Epithelial cell of prostate (primary cell): ENCODE measurements at regions not wholly inside any gene's neighbourhood (a gene's known extent, or its start where the extent isn't known, plus 50 kb on each side); places are given as distances from the start of the nearest gene placed in this dataset.

Source experiments
- DNase-seq: peaks from one replicate; pipeline ENCODE4 v3.0.0-alpha.2; 2011; ENCODE audit warnings: low read depth, low spot score
- H3K27ac ChIP-seq: fragments of 450-650 bp; 2 replicates; pipeline ENCODE4 v1.5.1; 2017; ENCODE audit warnings: mild to moderate bottlenecking

DNA sequence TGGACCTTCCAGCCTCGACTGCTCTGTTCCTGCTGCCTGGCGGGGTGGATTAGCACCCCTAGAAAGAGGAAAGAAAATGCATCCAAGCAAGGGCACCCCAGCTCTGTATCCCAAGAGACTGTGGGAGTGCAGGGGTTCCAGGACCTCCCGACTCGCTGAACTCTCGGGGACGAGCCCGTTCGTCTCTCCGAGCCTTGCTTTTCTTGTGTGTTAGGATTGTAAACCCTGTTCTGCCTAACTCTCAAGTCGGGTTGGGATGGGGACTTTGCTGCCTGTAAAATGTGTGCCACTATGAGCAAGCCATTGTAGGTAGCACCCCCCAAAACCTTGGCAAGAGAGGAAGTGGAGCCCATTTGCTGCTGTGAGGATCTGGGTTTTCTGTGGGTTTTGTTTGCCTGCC, 73.2 kb upstream of the VRK1 start:
- no peak for DNase-seq
- H3K27ac ChIP-seq, result no peak overlapping the region

GRCh38 chr14:96725232-96725631, 72.0 kb upstream of the VRK1 start:
- no peak for DNase-seq
- H3K27ac ChIP-seq, result no peak overlapping the region

DNA sequence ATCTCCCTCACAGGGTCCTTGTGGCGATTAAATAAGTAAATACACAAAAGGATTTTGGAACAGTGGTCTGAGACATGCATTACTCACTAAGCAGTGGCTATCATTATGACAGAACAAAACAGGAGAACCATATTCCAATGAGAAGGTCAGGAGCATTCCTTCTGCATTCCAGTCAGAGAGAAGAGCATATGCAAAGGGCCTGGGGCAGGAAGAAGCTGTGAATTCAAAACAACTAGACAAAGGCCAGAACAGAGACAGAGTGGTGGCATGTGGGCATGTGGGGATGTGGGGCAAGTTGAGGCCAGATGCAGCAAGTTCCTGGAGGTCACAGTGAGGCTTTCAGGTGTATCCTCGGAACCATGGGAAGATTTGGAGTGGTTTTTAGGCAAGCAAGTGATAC, 70.1 kb upstream of the VRK1 start:
- no peak overlapping the region for H3K27ac ChIP-seq
- no peak for DNase-seq

GRCh38 chr14:96727491-96727890, 69.7 kb upstream of the VRK1 start:
- DNase-seq, result no peak
- no peak overlapping the region for H3K27ac ChIP-seq

DNA sequence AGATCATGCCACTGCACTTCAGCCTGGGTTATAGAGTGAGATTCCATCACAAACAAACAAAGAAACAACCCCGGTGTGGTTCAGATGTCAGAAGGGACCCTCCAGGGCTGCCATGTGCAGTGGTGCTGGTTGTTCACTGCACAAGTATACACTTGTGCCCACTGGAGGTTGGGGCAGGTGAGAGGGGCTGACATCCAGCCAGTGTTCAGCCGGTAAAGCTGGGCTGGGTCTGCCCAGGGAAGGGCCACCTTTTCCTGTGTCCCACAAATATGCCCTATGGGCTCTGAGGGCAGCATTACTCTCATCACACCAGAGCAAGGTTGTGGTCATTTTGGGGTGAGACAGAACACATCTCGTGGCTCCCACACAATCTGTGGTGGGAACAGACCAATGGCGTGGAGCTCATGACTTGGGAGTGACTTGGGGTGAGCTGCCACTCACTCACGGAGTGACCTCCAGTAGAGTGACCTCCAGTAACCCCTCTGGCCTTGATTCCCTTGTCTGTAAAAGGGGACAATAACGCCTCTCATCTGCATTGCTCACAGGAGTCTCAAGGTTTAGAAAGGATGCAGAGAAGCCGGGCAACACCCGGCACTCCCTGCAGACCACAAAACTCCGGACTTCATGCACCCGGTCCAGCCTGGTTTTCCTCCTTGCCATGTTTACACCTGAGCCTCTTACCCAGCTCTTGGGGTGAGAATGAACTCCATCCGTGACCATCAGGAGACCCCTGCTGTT, 69.0 kb upstream of the VRK1 start:
- no peak for DNase-seq
- no peak overlapping the region for H3K27ac ChIP-seq

GRCh38 chr14:96729889-96730288, 67.3 kb upstream of the VRK1 start:
- DNase-seq, result no peak
- H3K27ac ChIP-seq, result no peak overlapping the region

DNA sequence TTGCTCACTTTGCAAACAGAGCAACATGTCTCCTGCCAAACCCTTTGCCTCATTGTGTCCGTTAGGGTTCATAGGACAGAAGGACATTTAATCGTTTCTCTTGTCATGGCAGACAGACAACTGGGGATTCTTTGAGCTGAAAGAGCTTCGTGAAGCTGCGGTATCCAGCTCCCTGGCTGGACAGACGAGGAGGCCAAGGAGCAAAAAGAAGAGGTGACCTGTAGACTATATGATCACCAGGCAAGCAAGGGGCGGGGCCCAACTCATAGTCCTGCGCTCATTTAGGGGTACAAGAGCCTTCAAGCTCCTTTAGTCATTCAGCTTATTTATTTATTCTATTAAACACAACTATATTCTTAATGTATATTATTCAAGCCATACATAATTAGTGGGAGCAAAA, 66.8 kb upstream of the VRK1 start:
- DNase-seq, result no peak
- H3K27ac ChIP-seq, result no peak overlapping the region

- no peak overlapping the region for H3K27ac ChIP-seq
- DNase-seq, result no peak
Measured at GRCh38 chr14:96734076-96734622, 63.0 kb upstream of the VRK1 start.

DNA sequence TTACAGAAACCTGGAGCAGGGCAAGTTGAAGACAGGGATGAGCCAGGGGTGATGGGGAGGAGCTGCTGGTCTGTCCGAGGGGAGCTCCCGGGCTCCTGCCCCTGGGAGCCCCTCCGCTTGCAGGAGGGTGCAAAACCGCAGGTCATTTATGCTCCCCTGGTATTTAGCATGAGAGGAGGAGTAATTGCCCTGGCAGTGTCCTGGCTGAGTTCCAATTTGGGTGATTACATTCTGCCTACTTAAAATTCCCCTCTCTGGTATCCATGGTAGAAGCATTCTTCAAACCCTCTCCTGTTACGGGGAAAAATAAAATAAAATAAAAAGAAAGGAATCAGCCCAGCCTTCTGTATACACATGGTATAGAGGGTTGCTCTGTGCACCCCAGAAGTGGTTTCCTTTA, 61.7 kb upstream of the VRK1 start:
- DNase-seq, result no peak
- H3K27ac ChIP-seq, result no peak overlapping the region

GRCh38 chr14:96736439-96736838, 60.7 kb upstream of the VRK1 start:
- no peak for DNase-seq

GRCh38 chr14:96737881-96738280, 59.3 kb upstream of the VRK1 start:
- H3K27ac ChIP-seq, result no peak overlapping the region
- DNase-seq, result no peak

More at GRCh38 chr14:96736439-96736838, 60.7 kb upstream of the VRK1 start:
- H3K27ac ChIP-seq, result no peak overlapping the region

GRCh38 chr14:96739200-96739910, 57.8 kb upstream of the VRK1 start:
- no peak overlapping the region for H3K27ac ChIP-seq
- no peak for DNase-seq

DNA sequence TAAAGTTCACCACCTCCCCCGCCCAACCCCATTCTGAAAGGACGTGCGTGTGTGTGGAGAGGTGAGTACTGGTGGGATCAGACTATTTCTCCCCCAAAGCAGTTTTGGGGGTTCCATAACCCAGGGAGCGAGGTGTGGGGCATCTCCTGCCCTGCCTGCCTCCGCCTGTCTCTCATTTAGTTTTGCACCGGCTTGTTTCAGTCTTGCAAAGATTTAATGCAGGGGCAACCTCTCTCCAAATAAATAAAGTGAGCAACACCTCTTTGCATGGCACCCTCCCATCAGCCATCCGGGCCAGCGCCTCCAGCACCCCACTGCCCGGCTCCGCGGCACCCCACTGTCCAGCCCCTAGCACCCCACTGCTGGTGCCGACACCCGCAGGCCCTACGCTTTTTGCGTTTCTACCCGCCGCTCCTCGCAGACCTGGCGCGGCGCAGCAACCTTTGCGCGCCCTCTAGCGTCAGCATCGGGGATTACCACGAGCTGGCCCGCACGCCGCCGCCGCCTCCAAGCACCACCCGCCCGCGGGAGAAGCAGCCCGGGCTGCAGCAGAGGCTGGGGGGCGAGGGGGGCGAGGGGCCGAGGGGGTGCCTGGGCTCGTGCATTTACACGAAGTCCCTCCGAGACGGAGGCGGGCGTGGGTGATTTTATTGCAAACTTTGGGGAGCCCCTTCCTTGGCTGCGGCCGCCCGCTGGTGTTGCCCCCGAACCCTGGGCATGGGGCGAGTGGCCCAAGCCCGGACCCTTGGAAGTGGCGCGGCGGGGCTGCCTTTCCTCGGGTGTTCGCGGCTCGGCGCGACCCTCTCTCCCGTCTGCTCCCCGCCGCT, 55.8 kb upstream of the VRK1 start:
- DNase-seq, result no peak
- no peak overlapping the region for H3K27ac ChIP-seq

GRCh38 chr14:96744262-96744661, 52.9 kb upstream of the VRK1 start:
- DNase-seq, result no peak
- no peak overlapping the region for H3K27ac ChIP-seq

GRCh38 chr14:96745500-96746051, 51.6 kb upstream of the VRK1 start:
- no peak overlapping the region for H3K27ac ChIP-seq
- no peak for DNase-seq

GRCh38 chr14:96746101-96746500, 51.1 kb upstream of the VRK1 start:
- no peak overlapping the region for H3K27ac ChIP-seq
- DNase-seq, result no peak

DNA sequence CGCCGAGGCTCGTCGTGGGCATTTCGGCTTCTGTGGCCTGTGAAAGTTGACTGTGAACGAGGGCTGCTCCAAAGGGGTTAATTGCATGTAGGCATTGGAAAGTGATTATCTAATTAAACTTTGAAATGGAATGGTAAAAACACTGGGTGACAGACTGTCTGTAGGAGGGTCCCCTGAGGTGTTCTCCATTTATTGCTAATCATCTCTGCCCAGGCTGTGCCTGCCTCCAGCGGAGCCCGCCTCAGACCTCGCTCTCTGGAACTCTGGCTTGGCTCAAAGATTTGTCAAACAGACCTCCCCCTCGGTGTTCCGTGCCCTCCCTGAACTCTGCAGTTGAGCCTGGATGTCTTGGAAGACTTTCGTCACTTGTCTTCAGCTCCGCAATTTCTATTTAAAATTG, 50.2 kb upstream of the VRK1 start:
- H3K27ac ChIP-seq, result no peak overlapping the region
- no peak for DNase-seq
